GM23248 (cell line): ENCODE measurements at regions not wholly inside any gene's neighbourhood (a gene's known extent, or its start where the extent isn't known, plus 50 kb on each side); places are given as distances from the start of the nearest gene placed in this dataset.

Source experiments
- EZH2 ChIP-seq: fragments of 200-600 bp; sonication (generic); IDR thresholded peaks from 2 replicates; pipeline ENCODE4 v1.6.1; 2018; ENCODE audit warnings: antibody characterized with exemption, mild to moderate bottlenecking; ENCODE audit not compliant: insufficient read depth, poor library complexity, severe bottlenecking
- EZH2phosphoT487 ChIP-seq: fragments of 200-600 bp; sonication (generic); IDR thresholded peaks from 2 replicates; pipeline ENCODE4 v1.6.1; 2018; ENCODE audit warnings: antibody characterized with exemption, moderate library complexity, mild to moderate bottlenecking, low read depth; ENCODE audit not compliant: insufficient read depth

DNA sequence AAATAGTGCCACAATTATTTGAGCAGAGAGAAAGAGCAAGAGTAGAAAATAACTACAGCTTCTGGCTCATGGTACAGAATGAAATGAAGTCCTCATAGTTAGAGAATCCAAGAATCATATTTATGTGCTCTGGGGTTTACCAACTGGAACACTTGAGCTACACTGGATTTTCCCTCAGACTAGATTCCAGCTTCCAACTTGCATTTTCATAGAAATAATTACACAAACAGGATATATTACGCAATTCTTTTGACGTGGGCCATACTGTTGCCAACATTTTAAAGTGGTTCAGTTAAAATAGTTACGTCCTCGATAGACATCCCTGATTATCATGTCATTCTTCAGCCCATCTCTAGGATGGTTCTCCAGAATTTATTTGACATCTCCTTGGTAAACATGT lies 129.2 kb downstream of the ETAA1 start:
- TF ChIP-seq EZH2 (no peak), EZH2phosphoT487 (no peak)
